GM18858 (cell line): ENCODE measurements at regions not wholly inside any gene's neighbourhood (a gene's known extent, or its start where the extent isn't known, plus 50 kb on each side); places are given as distances from the start of the nearest gene placed in this dataset.
"Not testable (repeated sequence)": the region's sequence is repeated elsewhere in the genome, so short reads cannot be mapped to it uniquely, and the experiment has no call there.

Experiments used
- ATAC-seq: cut with Tn5 transposase; IDR thresholded peaks from one replicate; pipeline ENCODE4 v1.9.1; 2021; ENCODE audit not compliant: unreplicated experiment

DNA sequence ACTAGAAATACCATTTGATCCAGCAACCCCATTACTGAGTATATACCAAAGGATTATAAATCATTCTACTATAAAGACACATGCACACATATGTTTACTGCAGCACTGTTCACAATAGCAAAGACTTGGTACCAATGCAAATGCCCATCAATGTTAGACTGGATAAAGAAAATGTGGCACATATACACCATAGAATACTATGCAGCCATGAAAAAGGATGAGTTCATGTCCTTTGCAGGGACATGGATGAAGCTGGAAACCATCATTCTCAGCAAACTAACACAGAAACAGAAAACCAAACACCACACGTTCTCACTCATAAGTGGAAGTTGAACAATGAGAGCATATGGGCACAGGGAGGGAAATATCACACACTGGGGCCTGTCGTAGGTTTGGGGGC lies 106.0 kb downstream of the SPATA18 start:
- not testable (repeated sequence) for ATAC-seq

DNA sequence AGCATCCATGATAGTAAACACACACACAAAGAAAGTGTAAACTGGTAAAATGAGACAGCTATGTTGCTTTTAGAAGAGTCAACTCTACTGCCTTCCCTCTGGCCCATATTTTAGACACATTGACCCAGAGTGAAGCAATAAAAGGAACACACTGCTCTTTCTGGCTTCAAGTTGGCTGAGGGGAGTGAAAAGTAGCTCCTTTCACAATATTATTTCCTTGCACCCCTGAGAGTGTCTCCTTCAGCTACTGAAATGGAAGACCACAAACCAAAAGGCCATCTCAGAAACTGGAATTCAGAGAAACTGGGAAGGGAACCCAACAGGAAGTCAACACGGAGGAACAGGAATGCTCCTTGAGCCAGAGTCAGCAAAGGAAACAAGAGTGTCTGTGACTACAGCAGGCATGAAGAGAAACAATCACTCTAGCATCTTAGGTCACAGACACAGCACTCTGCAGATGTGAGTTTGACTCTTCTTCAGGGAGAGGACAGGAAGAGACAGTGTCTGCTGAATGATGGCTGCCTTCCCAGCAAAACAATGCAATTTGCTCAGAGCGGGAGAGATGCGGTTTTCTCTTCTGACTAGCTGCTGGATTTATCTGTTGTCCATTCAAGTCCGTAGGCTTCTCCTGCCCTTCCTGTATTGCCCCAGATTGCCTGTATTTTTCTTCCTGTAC lies 106.7 kb downstream of the SPATA18 start:
- no peak for ATAC-seq

DNA sequence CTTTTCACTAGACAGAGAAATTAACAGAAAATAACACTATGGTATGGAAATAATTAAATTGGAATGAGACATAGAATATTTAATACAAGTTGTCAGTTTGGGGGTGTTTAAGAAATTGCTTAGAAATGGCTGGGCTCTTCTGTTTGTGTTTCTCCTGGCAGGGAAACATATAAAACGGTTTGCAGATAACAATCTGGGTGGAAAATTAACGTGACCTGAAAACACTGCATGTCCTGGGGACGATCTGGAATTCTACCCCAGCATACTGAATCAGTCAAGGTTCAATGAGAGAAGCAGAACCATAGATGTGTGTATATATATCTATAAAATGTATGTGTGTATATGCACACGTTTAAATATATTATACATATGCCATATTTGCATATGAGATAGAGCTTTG lies 109.8 kb downstream of the SPATA18 start:
- no peak for ATAC-seq

DNA sequence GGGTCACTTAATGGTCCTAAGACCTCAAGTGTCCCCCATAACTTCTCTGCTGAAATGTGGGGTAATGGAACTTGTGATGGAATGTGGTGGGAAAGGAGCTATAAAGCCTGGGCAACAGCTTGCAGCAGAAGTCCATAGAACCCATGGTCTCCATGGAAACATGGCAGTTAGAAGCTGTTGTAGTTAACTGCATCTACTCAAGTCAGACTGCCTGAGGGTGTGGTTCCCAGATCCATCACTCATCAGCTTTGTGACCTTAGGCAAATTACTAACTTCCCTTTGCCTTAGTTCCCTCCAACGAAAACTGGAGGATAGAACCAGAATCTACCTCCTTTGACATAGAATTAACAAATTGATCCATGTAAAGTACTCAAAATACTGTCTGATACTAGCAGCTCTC lies 113.0 kb downstream of the SPATA18 start:
- ATAC-seq: no peak

DNA sequence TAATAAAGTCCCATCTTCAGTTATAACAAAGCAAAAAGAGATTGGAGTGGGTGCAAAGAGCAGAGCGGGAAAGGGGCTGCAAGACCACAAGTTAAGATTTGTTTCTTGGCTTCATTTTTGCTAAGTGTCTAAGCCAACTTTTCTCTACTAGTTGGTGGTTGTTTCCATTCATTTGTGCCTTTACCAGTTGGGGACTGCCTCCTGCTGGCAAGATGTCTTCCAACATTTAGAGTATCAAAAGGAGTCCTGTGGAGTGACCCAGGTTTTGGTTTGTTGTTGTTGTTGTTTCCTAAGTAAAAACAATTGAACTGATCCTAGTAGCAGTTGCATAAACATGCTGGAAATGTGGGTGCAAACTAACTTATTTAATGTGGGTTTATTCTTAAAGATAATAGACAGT lies 121.1 kb downstream of the SPATA18 start:
- ATAC-seq: no peak

DNA sequence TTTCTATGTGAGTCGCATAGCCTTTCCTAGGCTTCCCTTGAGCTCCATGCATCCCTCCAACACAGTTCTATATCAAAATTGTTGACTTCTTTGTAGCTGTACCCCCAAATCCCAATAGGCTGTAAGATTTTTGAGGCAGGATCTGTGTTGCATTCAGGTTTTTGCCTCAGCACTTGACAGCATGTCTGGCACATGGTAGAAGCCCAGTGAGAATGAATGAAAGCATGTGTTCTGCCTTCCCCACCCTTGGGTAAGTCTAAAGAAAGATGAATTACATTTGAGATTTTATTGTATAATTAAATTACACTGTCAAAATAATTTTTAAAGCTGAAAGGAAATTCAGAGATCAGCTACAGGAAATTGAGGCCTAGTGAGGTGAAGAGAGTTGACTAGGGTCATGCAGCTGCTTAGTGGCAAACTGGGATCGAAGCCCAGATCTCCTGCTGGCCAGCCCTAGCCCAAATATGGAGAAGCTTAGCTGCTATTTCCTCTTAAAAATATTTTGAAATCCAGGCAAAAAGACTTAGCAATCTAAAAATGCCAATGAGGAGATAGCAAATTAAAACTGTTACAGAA lies 122.5 kb downstream of the SPATA18 start:
- ATAC-seq: no peak

DNA sequence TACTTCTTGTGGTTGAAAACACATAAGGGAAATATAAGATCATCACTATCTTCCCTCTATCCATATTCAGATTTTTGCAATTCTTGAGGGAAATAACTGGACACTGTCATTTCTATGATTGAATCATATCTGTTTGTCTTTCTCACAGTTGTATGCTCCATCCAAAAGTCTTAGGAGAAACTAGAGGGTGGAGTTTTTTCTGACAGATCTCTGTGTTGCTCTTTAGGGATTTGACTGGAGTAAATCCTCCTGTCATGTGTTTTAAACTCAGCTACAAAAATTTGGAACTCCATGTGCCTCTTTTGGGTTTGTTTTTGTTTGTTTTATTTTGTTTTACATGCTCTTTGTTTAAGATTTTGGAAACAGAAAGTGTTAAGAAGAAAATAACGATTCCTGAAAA lies 136.5 kb downstream of the SPATA18 start:
- ATAC-seq: no peak

DNA sequence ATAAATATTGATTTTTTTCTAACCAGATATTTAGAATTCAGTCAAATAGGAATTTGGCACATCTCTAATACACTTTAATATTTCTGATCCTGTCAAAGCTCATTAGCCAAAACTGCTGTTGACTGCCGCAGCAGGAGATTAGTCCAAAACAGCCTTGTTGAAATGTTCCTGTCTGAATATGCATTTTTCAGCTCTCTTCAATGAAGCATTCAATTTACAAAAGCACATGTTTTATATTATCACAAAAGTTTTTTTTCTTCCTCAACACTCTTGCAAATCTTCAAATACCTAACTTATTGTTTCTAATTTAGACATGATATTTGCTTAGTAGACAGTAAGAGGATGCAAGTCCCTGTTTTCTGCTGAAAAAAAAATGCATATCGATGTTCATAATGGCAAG lies 140.9 kb downstream of the SPATA18 start:
- no peak for ATAC-seq

DNA sequence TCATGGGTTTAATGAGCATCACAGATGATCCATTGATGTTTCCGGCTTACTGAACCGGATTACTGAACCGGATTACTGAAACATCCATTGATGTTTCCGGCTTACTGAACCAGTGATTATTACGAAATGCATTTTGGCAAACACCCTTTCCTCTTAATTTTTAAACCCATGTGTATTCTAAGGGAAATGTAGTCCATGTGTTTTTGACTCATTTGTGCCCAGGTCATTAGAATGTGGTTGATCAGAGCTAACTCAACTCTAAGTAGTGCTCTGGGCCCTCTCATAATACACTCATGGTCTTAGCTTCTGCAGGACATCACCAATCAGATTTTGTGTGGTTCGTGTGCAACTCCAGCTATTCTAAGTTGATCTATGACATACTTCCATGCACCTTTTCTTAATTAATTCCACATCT lies 141.6 kb downstream of the SPATA18 start:
- no peak for ATAC-seq

DNA sequence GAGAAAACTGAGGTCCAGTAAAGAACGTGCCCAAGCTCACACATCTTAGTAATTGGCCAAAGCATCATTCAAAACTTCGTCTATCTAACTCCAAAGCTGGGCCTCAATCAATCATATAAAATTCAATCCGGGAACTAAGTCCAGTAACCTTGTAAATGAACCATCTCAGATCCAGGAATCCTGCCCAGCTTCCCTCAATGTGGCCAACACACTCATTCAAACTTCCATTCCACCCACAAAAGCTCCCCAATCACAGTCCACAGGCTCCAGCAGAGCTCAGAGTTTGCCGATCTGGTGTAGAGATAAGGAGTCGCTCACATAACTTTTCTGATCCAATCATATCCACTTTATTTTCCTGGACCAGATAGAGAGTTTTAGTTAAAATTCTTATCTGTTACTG lies 144.8 kb downstream of the SPATA18 start:
- ATAC-seq: no peak

DNA sequence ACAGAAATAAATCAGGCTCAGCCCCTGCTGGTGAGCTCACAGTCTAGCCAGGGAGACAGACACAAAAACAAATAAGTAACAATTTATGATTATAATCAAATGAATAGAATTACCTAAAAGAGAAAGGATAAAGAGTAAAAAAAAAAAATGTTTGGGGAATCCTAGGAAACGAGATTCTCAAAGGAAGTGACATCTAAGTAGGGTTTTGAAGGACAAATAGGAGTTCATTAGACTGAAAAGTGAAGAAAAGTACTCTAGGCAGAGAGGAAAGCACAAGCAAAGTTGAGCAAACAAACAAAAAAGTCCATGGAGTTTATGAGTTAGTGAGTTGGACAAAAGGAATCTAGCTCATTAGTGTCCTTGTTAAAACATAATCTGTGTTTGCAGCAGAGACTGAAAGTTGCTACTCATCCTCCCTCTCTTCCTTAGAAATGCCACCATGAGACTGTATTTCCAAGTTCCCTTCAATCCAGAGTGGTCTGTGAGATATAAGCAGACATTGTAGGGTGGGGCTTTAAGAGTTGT lies 145.6 kb downstream of the SPATA18 start:
- no peak for ATAC-seq

DNA sequence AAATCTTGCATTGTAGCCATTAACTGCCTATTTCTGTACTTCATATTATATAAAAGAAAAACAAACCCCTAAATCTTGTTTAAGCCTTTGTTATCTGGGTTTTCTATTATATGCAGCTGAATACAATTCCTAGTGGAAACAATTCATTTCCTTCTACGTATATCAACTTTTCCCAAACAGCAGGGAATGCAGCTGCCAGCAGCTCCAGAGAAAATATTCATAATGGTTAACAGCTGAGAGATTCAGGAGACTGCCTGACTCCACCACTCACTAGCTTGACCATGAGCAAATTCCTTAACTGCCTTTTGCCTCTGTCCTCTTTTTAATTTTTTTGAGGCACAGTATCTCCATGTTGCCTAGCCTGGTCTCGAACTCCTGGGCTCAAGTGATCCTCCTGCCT lies 146.2 kb downstream of the SPATA18 start:
- no peak for ATAC-seq

DNA sequence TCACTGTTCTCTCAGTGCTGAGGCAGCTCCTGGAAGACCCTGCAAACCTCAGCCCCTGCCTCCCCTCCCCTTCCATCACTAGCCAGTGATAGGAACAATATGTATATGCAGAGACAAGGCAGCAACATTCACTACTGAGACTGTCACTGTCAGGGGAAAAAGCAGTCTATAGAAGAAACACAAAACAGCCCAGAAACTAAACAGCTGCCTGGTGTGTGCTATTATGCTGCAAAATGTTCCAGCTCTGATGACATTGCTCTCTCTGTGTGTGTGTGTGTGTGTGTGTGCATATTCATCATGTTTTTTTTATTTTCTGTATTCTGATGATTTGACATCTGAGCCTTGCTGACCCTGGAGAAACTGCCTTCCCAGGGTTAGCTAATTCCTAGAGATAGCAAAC lies 147.2 kb downstream of the SPATA18 start:
- ATAC-seq: no peak

DNA sequence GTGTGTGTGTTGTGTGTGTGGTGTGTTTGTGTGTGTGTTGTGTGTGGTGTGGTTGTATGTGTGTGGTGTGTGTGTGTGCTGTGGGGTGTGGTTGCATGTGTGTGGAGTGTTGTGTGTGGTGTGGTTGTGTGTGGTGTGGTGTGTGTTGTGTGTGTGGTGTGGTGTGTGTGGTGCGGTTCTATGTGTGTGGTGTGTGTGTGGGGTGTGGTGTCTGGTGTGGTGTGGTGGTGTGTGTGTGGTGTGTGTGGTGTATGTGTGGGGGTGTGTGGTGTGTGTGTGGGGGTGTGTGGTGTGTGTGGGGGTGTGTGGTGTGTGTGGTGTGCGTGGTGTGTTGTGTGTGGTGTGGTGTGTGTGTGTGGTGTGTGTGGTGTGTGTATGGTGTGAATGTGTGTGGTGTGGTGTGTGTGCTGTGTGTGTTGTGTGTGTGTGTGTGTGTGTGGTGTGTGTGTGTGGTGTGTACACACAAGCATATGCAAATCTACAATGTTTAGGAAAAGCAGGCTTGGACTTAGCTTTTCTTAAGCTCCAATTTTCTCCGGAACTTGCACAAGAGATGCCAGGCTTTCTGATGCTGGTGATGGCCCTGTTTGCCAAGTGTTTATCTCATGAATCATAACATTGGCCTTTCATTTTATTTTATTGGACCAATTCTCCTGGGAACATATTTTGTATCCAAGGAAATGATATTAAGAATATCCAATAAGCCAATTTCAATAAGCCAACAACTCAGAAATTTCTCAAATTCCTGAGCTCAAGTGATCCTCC lies 148.7 kb downstream of the SPATA18 start:
- ATAC-seq: no peak

DNA sequence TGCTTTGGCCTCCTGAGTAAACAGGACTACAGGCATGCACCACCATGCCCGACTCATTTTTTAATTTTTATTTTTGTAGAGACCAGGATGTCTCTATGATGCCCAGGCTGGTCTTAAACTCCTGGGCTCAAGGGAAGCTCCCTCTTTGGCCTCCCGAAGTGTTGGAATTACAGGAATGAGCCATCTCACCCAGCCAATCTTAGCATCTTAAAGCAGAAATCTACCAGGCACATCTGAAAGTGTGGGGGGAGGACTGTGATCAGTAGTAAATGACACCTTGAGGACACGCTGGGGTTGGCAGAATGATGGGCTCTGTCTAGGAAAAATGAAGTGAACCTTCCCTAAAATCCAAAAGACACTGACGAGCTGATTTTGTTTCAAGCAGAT lies 149.2 kb downstream of the SPATA18 start:
- ATAC-seq: no peak

DNA sequence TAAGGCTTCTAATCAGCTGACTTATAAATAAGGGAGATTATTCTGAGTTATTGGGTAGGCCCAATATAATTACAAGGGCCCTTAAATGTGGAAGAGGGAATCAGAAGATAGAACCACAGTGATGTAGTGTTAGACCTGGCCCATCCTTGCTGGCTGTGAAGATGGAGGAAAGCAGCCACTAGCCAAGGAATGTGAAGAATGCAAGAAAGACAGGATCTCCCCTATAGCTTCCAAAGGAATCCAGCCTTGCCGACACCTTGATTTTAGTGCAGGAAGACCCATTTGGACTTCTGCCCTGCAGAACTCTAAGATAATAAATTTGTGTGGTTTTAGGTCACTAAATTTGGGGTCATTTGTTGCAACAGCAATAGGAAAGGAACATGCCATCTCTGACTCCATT lies 150.6 kb downstream of the SPATA18 start:
- no peak for ATAC-seq

DNA sequence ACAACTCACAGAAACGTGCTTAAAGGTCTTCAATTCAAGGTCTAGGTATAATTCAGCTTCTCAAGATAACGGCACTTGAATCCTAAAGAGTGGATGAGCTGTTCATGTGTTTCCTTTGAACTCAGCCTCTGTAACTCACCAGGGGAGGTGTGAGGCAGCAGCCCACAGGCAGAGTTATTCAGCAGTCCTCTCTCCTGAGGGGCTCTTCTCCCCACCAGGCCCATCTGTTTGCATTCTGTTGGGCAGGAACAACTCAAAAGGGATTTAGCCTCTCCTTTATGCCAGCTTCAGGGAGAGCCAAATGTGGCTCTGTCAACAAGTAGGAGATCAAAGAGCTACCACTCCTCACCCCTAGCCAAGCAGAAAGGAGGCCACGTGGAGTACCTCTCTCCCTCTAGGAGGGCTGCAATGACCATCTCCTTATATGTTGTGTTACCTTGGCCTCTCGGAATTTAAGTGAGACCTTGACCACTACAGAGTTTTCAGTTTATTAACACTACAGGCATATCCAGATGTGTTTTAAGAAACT lies 151.2 kb downstream of the SPATA18 start:
- no peak for ATAC-seq

DNA sequence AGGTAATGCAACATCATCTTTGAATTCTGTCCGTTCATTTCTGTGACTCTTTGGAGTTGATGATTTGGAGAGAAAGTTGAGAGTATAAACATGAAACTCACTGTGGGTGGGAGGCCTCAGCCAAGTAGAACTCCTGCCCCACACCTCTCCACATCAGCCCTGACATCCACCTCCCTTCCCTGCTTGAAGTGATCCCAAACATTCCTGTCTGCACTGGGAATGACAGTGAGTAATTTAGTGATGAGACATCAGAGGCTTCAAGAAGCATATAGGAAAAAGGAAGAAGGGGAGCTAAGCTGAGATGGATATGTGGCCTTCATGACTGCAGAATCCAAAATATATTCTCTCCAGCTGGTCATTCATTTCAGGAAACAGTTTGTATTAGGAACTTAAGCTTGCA lies 151.8 kb downstream of the SPATA18 start:
- no peak for ATAC-seq

DNA sequence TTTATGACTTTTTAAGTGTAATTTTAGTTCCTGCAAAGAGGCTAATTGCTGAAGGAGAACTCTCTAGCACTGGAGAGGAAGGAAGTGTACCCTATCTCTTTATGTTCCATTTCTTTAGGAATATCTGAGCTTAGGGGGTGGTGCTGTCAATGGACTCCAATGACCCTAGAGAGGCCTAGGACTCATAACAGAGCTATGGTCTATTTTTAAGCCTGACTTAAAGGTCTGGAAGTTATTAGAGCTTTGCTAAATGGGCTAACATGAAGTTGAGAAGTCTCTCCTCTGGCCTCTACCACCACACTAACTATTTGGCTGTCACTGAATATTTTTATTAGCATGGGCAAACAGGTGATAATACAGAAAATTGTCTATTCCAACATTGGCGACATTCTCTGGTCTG lies 152.2 kb downstream of the SPATA18 start:
- ATAC-seq: no peak

DNA sequence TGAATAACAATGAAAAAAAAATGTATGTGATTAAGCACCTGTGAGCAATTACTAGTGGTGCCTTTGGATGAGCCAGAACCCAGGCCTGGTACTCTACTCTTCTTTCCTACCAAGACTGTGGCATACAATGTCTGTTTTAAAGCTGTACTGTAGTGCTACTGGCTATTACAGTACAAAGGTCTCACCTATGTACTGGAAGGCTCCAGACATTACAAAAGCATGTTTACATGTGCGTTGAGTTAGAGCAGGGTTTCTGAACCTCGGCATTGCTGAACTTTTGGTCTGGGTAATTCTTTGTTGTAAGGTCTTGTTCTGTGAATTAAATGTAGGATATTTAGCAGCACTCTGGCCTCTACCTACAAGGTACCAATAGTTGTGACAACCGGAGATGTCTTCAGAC lies 153.8 kb downstream of the SPATA18 start:
- ATAC-seq: no peak

DNA sequence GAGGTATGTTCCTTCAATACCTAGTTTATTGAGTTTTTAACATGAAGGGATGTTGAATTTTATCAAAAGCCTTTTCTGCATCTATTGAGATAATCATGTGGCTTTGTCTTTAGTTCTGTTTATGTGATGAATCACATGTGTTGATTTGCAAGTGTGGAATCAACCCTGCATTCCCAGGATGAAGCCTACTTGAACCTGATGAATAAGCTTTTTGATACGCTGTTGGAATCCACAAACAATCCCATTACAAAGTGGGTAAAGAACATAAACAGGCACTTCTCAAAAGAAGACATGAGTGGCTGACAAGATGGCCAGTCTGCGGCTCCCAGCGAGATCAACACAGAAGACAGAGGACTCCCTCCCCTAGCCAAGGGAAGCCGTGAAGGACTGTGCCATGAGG lies 156.0 kb downstream of the SPATA18 start:
- ATAC-seq: not testable (repeated sequence)

DNA sequence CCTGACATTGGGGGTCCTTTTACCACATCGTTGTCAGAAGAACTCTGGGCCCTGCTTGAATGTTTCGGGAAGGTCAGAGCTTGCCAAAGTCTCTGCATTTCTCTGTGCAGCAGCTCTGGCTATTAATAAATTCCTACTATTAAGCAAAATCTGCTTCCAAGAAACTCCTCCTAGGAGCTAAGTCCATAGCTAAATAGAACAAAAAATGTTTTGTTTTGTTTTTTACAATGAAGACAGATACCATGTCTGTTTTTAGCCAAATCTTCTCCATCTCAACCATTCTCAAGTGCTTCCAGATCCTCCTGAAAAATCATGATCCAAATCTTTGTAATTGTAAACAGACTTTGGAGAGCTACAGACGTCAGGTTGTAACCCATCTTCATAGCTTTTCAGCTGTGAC lies 161.6 kb downstream of the SPATA18 start:
- ATAC-seq: no peak
